HCT116 (cell line): ENCODE measurements at regions not wholly inside any gene's neighbourhood (a gene's known extent, or its start where the extent isn't known, plus 50 kb on each side); places are given as distances from the start of the nearest gene placed in this dataset.

Experiments used
- CEBPB ChIP-seq: IDR thresholded peaks from 2 replicates; pipeline ENCODE4 v1.6.1; 2012; ENCODE audit warnings: low read depth
- EGR1 ChIP-seq: IDR thresholded peaks from 2 replicates; pipeline ENCODE4 v1.6.1; 2012; ENCODE audit warnings: low read depth
- EZH2 ChIP-seq: fragments of 200-600 bp; sonication (generic); IDR thresholded peaks from 2 replicates; pipeline ENCODE4 v1.6.1; 2017; ENCODE audit warnings: antibody characterized with exemption, mixed run types
- JUND ChIP-seq: IDR thresholded peaks from 2 replicates; pipeline ENCODE4 v1.6.1; 2012
- POLR2A ChIP-seq: IDR thresholded peaks from 2 replicates; pipeline ENCODE4 v1.7.0; 2011; ENCODE audit warnings: borderline replicate concordance; ENCODE audit not compliant: insufficient read depth, insufficient read length; ENCODE audit errors: extremely low read depth
- POLR2AphosphoS5 ChIP-seq: IDR thresholded peaks from 2 replicates; pipeline ENCODE4 v1.6.1; 2011; ENCODE audit warnings: mild to moderate bottlenecking, low read depth, low read length, moderate library complexity
- RAD21 ChIP-seq: IDR thresholded peaks from 2 replicates; pipeline ENCODE4 v1.6.1; 2012; ENCODE audit warnings: low read depth, mild to moderate bottlenecking
- SP1 ChIP-seq: IDR thresholded peaks from 2 replicates; pipeline ENCODE4 v1.6.1; 2012; ENCODE audit warnings: low read depth
- SRF ChIP-seq: IDR thresholded peaks from 2 replicates; pipeline ENCODE4 v1.6.1; 2012; ENCODE audit warnings: low read depth
- TCF7L2 ChIP-seq: IDR thresholded peaks from 2 replicates; pipeline ENCODE4 v1.7.0; 2011; ENCODE audit warnings: borderline replicate concordance, inconsistent platforms; ENCODE audit not compliant: insufficient read depth, insufficient read length; ENCODE audit errors: extremely low read depth
- YY1 ChIP-seq: IDR thresholded peaks from 2 replicates; pipeline ENCODE4 v1.6.1; 2011; ENCODE audit warnings: low read length, low read depth, moderate library complexity, mild to moderate bottlenecking; ENCODE audit not compliant: insufficient replicate concordance; ENCODE audit errors: extremely low read depth
- TF ChIP-seq, protein P1 (sequence below), 3 experiments: fragments of 200-600 bp in 1 of 3; sonication (generic) in 1 of 3; IDR thresholded peaks in 2 of 3; conservative IDR thresholded peaks in 1 of 3; 2 replicates each; pipeline ENCODE4 v1.5.1; 2012 to 2017; ENCODE audit warnings: low read depth in 2 of 3, low read length in 2 of 3, antibody characterized with exemption in 1 of 3, borderline replicate concordance in 1 of 3, control low read depth in 1 of 3, mild to moderate bottlenecking in 1 of 3, mixed read lengths in 1 of 3, mixed run types in 1 of 3, moderate library complexity in 1 of 3; ENCODE audit not compliant: insufficient read depth in 1 of 3
- TF ChIP-seq, protein P2 (sequence below): IDR thresholded peaks from 2 replicates; pipeline ENCODE4 v1.6.1; 2012

DNA sequence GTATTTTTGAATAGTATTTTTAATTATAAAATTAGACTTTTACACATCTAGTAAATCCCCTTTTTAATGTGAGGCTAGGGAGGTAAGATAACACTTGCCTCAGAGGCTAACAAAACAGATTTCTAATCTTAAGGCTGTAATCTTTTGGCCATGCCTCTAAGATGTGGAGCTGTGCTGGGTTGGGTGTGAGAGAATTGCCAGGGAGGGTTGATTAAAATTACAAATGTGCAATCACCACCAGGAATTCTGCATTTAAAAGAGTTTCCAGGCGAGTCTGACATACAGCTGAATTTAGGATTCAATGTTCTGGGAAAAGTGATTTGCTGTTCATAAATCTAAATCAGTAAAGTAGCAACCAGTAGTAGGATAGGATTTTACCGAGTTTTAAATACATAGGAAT is 73.3 kb downstream of the NUDT12 start:
- TF ChIP-seq POLR2A (no peak), EZH2 (no peak), RAD21 (no peak), YY1 (no peak), JUND (no peak), POLR2AphosphoS5 (no peak), TCF7L2 (no peak), SP1 (no peak), SRF (no peak), CEBPB (no peak), EGR1 (no peak)
- TF ChIP-seq, protein P1, sequence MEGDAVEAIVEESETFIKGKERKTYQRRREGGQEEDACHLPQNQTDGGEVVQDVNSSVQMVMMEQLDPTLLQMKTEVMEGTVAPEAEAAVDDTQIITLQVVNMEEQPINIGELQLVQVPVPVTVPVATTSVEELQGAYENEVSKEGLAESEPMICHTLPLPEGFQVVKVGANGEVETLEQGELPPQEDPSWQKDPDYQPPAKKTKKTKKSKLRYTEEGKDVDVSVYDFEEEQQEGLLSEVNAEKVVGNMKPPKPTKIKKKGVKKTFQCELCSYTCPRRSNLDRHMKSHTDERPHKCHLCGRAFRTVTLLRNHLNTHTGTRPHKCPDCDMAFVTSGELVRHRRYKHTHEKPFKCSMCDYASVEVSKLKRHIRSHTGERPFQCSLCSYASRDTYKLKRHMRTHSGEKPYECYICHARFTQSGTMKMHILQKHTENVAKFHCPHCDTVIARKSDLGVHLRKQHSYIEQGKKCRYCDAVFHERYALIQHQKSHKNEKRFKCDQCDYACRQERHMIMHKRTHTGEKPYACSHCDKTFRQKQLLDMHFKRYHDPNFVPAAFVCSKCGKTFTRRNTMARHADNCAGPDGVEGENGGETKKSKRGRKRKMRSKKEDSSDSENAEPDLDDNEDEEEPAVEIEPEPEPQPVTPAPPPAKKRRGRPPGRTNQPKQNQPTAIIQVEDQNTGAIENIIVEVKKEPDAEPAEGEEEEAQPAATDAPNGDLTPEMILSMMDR (IDR thresholded peaks at IDR 0.05 in 2 of 3, conservative IDR thresholded peaks at IDR 0.05 in 1 of 3; ENCODE audit: borderline replicate concordance in 1 of 3, insufficient read depth in 1 of 3, low read depth in 2 of 3, low read length in 2 of 3) = no peak
- TF ChIP-seq, protein P2, sequence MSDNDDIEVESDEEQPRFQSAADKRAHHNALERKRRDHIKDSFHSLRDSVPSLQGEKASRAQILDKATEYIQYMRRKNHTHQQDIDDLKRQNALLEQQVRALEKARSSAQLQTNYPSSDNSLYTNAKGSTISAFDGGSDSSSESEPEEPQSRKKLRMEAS = no peak
